ENCODE measurements at regions not wholly inside any gene's neighbourhood (a gene's known extent, or its start where the extent isn't known, plus 50 kb on each side); places are given as distances from the start of the nearest gene placed in this dataset.

DNA sequence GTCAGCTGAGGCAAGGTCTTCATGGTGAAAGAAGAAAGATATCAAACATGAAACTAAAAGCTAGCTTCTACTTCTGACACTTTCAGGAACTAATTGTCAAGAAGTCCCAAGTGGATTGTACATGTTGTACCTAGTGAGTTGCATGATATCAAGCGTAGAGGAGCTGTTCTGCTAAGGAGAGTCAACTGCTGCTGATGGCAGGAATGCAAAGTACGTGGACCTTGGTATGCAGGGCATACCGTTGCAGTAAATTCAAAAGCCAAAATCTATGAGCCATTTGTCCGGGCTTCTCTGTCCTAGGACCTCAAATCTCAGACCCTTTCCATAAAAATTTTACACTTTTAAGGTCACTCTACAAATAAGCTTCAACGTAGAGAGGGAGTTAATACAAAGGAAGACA is 446.2 kb downstream of the KCTD8 start:
- ChIA-PET POLR2A (no interaction called here), CTCF (no interaction called here)
- no peak for DNase-seq (ENCODE audit: low read depth, low spot score)
- H3K4me3 ChIP-seq (ENCODE audit: low read depth, low read length), result no peak overlapping the region
- TF ChIP-seq CTCF (IDR thresholded peaks at IDR 0.05; ENCODE audit: insufficient read depth, low read length, missing control alignments), result no peak

DNA sequence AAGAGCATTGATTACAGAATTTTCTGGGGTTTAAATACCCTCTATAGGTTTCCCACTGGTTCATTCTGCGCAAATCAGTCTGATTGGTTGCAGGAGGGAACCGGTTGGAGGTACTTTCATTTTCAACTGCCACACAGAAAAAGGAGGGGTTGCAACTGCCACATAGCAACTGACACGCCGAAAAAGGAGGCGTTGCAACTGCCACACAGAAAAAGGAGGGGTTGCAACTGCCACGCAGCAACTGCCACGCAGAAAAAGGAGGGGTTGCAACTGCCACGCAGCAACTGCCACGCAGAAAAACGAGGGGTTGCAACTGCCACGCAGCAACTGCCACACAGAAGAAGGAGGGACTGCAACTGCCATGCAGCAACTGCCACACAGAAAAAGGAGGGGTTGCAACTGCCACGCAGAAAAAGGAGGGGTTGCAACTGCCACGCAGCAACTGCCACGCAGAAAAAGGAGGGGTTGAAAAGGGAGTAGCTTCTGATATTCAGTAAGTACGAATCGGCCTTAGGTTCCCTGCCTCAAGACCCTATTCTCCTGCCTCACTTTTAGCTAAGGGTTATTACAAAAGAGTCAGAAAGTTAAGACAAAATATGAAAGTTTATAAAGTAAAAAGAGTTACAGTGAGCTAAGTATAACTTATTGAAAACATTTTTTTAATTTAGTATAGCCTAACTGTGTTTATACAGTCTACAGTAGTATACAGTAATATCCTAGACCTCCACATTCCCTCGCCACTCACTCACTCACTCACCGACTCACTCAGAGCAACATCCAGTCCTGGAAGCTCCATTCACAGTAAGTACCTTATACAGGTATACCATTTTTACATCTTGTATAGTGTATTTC is 431.8 kb downstream of the KCTD8 start:
- TF ChIP-seq CTCF (IDR thresholded peaks at IDR 0.05; ENCODE audit: insufficient read depth, low read length, missing control alignments), result no peak
- CTCF ChIA-PET, result no interaction called here
- H3K4me3 ChIP-seq (ENCODE audit: low read depth, low read length), result no peak overlapping the region
- POLR2A ChIA-PET, result no interaction called here
- no peak for DNase-seq (ENCODE audit: low read depth, low spot score)

DNA sequence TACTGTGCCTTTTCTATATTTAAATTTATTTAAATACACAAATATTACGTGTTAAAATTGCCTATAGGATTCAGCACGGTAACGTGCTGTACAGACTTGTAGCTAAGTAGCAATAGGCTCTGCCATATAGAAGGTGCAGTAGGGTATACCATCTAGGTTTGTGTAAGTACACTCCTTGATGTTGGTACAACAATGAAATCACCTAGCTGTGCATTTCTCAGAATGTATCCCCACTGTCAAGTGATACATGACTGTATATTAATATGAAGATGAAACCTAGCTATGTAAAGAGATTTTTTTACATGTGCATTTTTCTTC is 431.2 kb downstream of the KCTD8 start:
- DNase-seq (ENCODE audit: low read depth, low spot score), result no peak
- CTCF ChIA-PET, result no interaction called here
- no peak overlapping the region for H3K4me3 ChIP-seq (ENCODE audit: low read depth, low read length)
- POLR2A ChIA-PET, result no interaction called here
- TF ChIP-seq CTCF (IDR thresholded peaks at IDR 0.05; ENCODE audit: insufficient read depth, low read length, missing control alignments), result no peak

DNA sequence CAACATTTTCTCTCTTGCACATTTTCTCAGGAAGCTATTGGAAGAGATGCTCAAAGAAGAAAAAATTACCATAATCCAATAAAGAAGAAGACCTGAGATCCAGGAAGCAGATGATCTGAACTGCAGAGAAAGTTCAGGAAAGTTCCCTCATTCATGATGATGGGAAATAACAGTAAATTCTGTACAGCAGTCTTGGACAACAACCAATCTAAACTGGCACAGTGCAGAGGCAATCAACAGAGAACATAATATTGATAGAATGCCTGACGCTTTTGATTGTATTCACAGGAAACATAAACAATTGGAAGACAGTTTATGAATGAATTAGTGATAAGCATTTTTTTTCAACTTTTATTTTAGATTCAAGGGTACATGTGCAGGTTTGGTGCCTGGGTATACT is 428.9 kb downstream of the KCTD8 start:
- DNase-seq (ENCODE audit: low read depth, low spot score), result no peak
- ChIA-PET CTCF (no interaction called here), POLR2A (no interaction called here)
- no peak for TF ChIP-seq CTCF (IDR thresholded peaks at IDR 0.05; ENCODE audit: insufficient read depth, low read length, missing control alignments)
- H3K4me3 ChIP-seq (ENCODE audit: low read depth, low read length), result no peak overlapping the region

GRCh38 chr4:44025376-44026020 is 423.1 kb downstream of the KCTD8 start:
- no peak for DNase-seq (ENCODE audit: low read depth, low spot score)
- TF ChIP-seq CTCF (IDR thresholded peaks at IDR 0.05; ENCODE audit: insufficient read depth, low read length, missing control alignments), result no peak
- ChIA-PET POLR2A (no interaction called here), CTCF (no interaction called here)
- no peak overlapping the region for H3K4me3 ChIP-seq (ENCODE audit: low read depth, low read length)

DNA sequence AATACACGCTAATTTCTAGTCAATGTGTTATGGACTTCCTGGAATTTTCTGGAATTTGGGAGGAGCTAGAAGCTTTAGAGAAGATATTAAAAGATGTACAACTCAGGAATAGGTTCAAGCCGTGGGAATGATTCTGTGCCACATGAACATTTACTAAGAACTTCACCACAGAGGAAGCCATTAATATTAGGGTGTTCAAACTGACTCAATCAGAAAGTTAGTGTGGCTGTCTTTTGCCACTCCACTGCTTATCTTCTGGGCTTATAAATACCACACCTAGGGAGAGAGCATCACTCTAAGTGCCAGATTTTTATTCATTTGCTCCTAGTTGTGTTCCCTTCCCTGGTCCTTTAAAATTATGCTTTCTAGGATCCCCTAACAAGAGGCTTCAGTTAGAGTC is 409.8 kb downstream of the KCTD8 start:
- H3K4me3 ChIP-seq (ENCODE audit: low read depth, low read length), result no peak overlapping the region
- no peak for TF ChIP-seq CTCF (IDR thresholded peaks at IDR 0.05; ENCODE audit: insufficient read depth, low read length, missing control alignments)
- no peak for DNase-seq (ENCODE audit: low read depth, low spot score)
- ChIA-PET POLR2A (no interaction called here), CTCF (no interaction called here)

All from AG04449 (cell line).